HepG2 (cell line): ENCODE measurements at regions not wholly inside any gene's neighbourhood (a gene's known extent, or its start where the extent isn't known, plus 50 kb on each side); places are given as distances from the start of the nearest gene placed in this dataset.

ENCODE experiments used
- CEBPB ChIP-seq: IDR thresholded peaks from 2 replicates; pipeline ENCODE4 v1.6.1; 2011; ENCODE audit warnings: low read depth, low read length, improper control_type of control experiment, borderline replicate concordance
- ESRRA ChIP-seq: sonication (generic); formaldehyde crosslinking; IDR thresholded peaks from 2 replicates; pipeline ENCODE4 v1.5.1; 2020; ENCODE audit warnings: mild to moderate bottlenecking, low read depth, missing genetic modification reagents
- HNRNPLL ChIP-seq: fragments of 200-400 bp; formaldehyde crosslinking; IDR thresholded peaks from 2 replicates; pipeline ENCODE4 v1.6.1; 2017; ENCODE audit warnings: mild to moderate bottlenecking, low read depth, low read length; ENCODE audit not compliant: poor library complexity, severe bottlenecking
- HOXA3 ChIP-seq: sonication (generic); formaldehyde crosslinking; IDR thresholded peaks from 2 replicates; pipeline ENCODE4 v1.5.0; 2020; ENCODE audit warnings: missing genetic modification reagents
- JUN ChIP-seq: sonication (generic); formaldehyde crosslinking; IDR thresholded peaks from 2 replicates; pipeline ENCODE4 v1.4.0; 2020; ENCODE audit warnings: mild to moderate bottlenecking, missing genetic modification reagents
- MXD4 ChIP-seq: IDR thresholded peaks from 2 replicates; pipeline ENCODE4 v1.6.1; 2016; ENCODE audit warnings: mild to moderate bottlenecking, missing biosample characterization, missing genetic modification reagents
- STAG1 ChIP-seq: sonication (generic); formaldehyde crosslinking; IDR thresholded peaks from 2 replicates; pipeline ENCODE4 v1.4.0; 2020; ENCODE audit warnings: missing genetic modification reagents
- TCF7 ChIP-seq: sonication (generic); IDR thresholded peaks from 2 replicates; pipeline ENCODE4 v1.6.1; 2016; ENCODE audit warnings: antibody characterized with exemption, low read depth
- ZNF12 ChIP-seq: sonication (generic); formaldehyde crosslinking; IDR thresholded peaks from 2 replicates; pipeline ENCODE4 v1.5.0; 2020; ENCODE audit warnings: missing genetic modification reagents
- ZNF616 ChIP-seq: sonication (generic); formaldehyde crosslinking; IDR thresholded peaks from 2 replicates; pipeline ENCODE4 v1.5.0; 2020; ENCODE audit warnings: low read depth, mild to moderate bottlenecking, missing genetic modification reagents
- ZNF7 ChIP-seq: IDR thresholded peaks from 2 replicates; pipeline ENCODE4 v1.6.1; 2016; ENCODE audit warnings: missing biosample characterization, missing genetic modification reagents
- ZNF800 ChIP-seq: sonication (generic); formaldehyde crosslinking; IDR thresholded peaks from 2 replicates; pipeline ENCODE4 v1.4.0; 2020; ENCODE audit warnings: missing genetic modification reagents
- TF ChIP-seq, protein P1 (sequence below): sonication (generic); formaldehyde crosslinking; IDR thresholded peaks from 2 replicates; pipeline ENCODE4 v1.5.0; 2020; ENCODE audit warnings: mild to moderate bottlenecking, missing genetic modification reagents
- TF ChIP-seq, protein P2 (sequence below): sonication (generic); formaldehyde crosslinking; IDR thresholded peaks from 2 replicates; pipeline ENCODE4 v1.8.0; 2022; ENCODE audit warnings: missing genetic modification reagents, mild to moderate bottlenecking, inconsistent platforms, borderline replicate concordance
- TF ChIP-seq, protein P3 (sequence below): sonication (generic); formaldehyde crosslinking; IDR thresholded peaks from 2 replicates; pipeline ENCODE4 v1.4.0; 2020; ENCODE audit warnings: missing genetic modification reagents, mild to moderate bottlenecking, borderline replicate concordance
- TF ChIP-seq, protein P4 (sequence below): sonication (generic); formaldehyde crosslinking; IDR thresholded peaks from 2 replicates; pipeline ENCODE4 v1.4.0; 2020; ENCODE audit warnings: missing genetic modification reagents, mild to moderate bottlenecking, borderline replicate concordance
- TF ChIP-seq, protein P5 (sequence below): sonication (generic); formaldehyde crosslinking; IDR thresholded peaks from 2 replicates; pipeline ENCODE4 v1.4.0; 2020; ENCODE audit warnings: missing genetic modification reagents
- TF ChIP-seq, protein P6 (sequence below): sonication (generic); formaldehyde crosslinking; IDR thresholded peaks from 2 replicates; pipeline ENCODE4 v1.4.0; 2020; ENCODE audit warnings: missing genetic modification reagents, borderline replicate concordance

GRCh38 chr6:137353842-137354397 is 134.7 kb upstream of the IFNGR1 start (continued):
- TF ChIP-seq, protein P1, sequence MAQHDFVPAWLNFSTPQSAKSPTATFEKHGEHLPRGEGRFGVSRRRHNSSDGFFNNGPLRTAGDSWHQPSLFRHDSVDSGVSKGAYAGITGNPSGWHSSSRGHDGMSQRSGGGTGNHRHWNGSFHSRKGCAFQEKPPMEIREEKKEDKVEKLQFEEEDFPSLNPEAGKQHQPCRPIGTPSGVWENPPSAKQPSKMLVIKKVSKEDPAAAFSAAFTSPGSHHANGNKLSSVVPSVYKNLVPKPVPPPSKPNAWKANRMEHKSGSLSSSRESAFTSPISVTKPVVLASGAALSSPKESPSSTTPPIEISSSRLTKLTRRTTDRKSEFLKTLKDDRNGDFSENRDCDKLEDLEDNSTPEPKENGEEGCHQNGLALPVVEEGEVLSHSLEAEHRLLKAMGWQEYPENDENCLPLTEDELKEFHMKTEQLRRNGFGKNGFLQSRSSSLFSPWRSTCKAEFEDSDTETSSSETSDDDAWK (CRISPR knock-in tag) = no peak
- TF ChIP-seq, protein P2, sequence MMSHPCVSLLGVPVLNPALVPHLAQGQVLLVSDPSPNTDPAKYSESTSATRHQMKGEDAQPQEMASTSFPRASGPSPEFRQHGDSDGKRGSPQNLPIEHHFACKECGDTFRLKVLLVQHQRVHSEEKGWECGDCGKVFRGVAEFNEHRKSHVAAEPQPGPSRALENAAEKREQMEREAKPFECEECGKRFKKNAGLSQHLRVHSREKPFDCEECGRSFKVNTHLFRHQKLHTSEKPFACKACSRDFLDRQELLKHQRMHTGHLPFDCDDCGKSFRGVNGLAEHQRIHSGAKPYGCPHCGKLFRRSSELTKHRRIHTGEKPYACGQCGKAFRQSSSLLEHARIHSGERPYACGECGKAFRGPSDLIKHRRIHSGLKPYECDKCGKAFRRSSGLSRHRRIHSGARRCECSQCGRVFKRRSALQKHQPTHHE (CRISPR knock-in tag) = no peak; the same call in 1 of the 2 replicates
- no peak for TF ChIP-seq ZNF7 (CRISPR knock-in tag)
- TF ChIP-seq ESRRA = peak; percentile 88
- TF ChIP-seq, protein P3, sequence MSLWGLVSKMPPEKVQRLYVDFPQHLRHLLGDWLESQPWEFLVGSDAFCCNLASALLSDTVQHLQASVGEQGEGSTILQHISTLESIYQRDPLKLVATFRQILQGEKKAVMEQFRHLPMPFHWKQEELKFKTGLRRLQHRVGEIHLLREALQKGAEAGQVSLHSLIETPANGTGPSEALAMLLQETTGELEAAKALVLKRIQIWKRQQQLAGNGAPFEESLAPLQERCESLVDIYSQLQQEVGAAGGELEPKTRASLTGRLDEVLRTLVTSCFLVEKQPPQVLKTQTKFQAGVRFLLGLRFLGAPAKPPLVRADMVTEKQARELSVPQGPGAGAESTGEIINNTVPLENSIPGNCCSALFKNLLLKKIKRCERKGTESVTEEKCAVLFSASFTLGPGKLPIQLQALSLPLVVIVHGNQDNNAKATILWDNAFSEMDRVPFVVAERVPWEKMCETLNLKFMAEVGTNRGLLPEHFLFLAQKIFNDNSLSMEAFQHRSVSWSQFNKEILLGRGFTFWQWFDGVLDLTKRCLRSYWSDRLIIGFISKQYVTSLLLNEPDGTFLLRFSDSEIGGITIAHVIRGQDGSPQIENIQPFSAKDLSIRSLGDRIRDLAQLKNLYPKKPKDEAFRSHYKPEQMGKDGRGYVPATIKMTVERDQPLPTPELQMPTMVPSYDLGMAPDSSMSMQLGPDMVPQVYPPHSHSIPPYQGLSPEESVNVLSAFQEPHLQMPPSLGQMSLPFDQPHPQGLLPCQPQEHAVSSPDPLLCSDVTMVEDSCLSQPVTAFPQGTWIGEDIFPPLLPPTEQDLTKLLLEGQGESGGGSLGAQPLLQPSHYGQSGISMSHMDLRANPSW (CRISPR knock-in tag) = peak; percentile 78; the same call in 1 of the 2 replicates
- TF ChIP-seq JUN (CRISPR knock-in tag) = peak; percentile 94
- peak; percentile 91; the same call in 1 of the 2 replicates for TF ChIP-seq ZNF800 (CRISPR knock-in tag)
- TF ChIP-seq, protein P4, sequence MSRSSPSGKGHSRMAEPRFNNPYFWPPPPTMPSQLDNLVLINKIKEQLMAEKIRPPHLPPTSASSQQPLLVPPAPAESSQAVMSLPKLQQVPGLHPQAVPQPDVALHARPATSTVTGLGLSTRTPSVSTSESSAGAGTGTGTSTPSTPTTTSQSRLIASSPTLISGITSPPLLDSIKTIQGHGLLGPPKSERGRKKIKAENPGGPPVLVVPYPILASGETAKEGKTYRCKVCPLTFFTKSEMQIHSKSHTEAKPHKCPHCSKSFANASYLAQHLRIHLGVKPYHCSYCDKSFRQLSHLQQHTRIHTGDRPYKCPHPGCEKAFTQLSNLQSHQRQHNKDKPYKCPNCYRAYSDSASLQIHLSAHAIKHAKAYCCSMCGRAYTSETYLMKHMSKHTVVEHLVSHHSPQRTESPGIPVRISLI (CRISPR knock-in tag) = peak; percentile 87
- TF ChIP-seq, protein P5, sequence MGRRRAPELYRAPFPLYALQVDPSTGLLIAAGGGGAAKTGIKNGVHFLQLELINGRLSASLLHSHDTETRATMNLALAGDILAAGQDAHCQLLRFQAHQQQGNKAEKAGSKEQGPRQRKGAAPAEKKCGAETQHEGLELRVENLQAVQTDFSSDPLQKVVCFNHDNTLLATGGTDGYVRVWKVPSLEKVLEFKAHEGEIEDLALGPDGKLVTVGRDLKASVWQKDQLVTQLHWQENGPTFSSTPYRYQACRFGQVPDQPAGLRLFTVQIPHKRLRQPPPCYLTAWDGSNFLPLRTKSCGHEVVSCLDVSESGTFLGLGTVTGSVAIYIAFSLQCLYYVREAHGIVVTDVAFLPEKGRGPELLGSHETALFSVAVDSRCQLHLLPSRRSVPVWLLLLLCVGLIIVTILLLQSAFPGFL (CRISPR knock-in tag) = no peak
- peak; percentile 99 for TF ChIP-seq TCF7
- peak; percentile 72; the same call in 1 of the 2 replicates for TF ChIP-seq MXD4
- TF ChIP-seq STAG1 = peak; percentile 52; the same call in 1 of the 2 replicates
- TF ChIP-seq HNRNPLL = no peak
- TF ChIP-seq ZNF12 = peak; percentile 43; the same call in 1 of the 2 replicates
- TF ChIP-seq, protein P6, sequence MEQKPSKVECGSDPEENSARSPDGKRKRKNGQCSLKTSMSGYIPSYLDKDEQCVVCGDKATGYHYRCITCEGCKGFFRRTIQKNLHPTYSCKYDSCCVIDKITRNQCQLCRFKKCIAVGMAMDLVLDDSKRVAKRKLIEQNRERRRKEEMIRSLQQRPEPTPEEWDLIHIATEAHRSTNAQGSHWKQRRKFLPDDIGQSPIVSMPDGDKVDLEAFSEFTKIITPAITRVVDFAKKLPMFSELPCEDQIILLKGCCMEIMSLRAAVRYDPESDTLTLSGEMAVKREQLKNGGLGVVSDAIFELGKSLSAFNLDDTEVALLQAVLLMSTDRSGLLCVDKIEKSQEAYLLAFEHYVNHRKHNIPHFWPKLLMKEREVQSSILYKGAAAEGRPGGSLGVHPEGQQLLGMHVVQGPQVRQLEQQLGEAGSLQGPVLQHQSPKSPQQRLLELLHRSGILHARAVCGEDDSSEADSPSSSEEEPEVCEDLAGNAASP (CRISPR knock-in tag) = peak; percentile 90; the same call in 1 of the 2 replicates
- TF ChIP-seq ZNF616 (CRISPR knock-in tag) = no peak
- TF ChIP-seq CEBPB = peak; percentile 67
- TF ChIP-seq HOXA3 = peak; percentile 93
